Left ventricle myocardium inferior (tissue), 1 donor: ENCODE measurements at regions not wholly inside any gene's neighbourhood (a gene's known extent, or its start where the extent isn't known, plus 50 kb on each side); places are given as distances from the start of the nearest gene placed in this dataset.

ENCODE experiments used
- DNase-seq: peaks from one replicate; pipeline ENCODE4 v3.0.0-alpha.2; 2020
- H3K27ac ChIP-seq: fragments of 200-600 bp; replicated peaks from 2 replicates; pipeline ENCODE4 v1.8.0; 2021
- H3K27me3 ChIP-seq: fragments of 200-600 bp; 2 replicates; pipeline ENCODE4 v1.8.0; 2021; ENCODE audit warnings: low read depth
- H3K36me3 ChIP-seq: fragments of 200-600 bp; 2 replicates; pipeline ENCODE4 v1.8.0; 2021
- H3K4me1 ChIP-seq: fragments of 200-600 bp; 2 replicates; pipeline ENCODE4 v1.8.0; 2021
- H3K4me3 ChIP-seq: fragments of 200-600 bp; 2 replicates; pipeline ENCODE4 v1.8.0; 2021; ENCODE audit warnings: mild to moderate bottlenecking, moderate library complexity
- H3K9me3 ChIP-seq: fragments of 200-600 bp; replicated peaks from 2 replicates; pipeline ENCODE4 v1.8.0; 2021
- CTCF ChIP-seq: fragments of 200-600 bp; IDR thresholded peaks from 2 replicates; pipeline ENCODE4 v1.8.0; 2021; ENCODE audit warnings: antibody characterized with exemption, mild to moderate bottlenecking, borderline replicate concordance
- intact Hi-C: fragments of 100-400 bp; cut with micrococcal nuclease; formaldehyde crosslinking; loops from one replicate; pipeline ENCODE4 v1.11.0; 2022
- donor health status: DM: no; HTN: yes; CAD: no; lungs with severe emphysema.

- intact Hi-C loops = no loop called here
- no peak for TF ChIP-seq CTCF
Measured at GRCh38 chr4:54806351-54806750, 148.6 kb downstream of the KIT start.

GRCh38 chr4:54802336-54802735 lies 144.6 kb downstream of the KIT start:
- H3K36me3 ChIP-seq = no peaks in the 10 kb centered on the region
- no peaks in the 10 kb centered on the region for H3K27me3 ChIP-seq
- H3K4me1 ChIP-seq = peaks cover 10% of the 10 kb centered on the region
- peaks cover 10% of the 10 kb centered on the region for H3K9me3 ChIP-seq
- H3K27ac ChIP-seq = no peak overlapping the region
- intact Hi-C loops = no loop called here
- TF ChIP-seq CTCF = no peak
- H3K4me3 ChIP-seq = no peak overlapping the region
- no peak for DNase-seq

More at GRCh38 chr4:54806351-54806750, 148.6 kb downstream of the KIT start:
- Histone ChIP-seq H3K9me3 (peaks cover 12% of the 10 kb centered on the region), H3K4me1 (peaks cover 5% of the 10 kb centered on the region), H3K36me3 (no peaks in the 10 kb centered on the region), H3K27ac (no peak overlapping the region), H3K4me3 (no peak overlapping the region), H3K27me3 (no peaks in the 10 kb centered on the region)
- DNase-seq = no peak

GRCh38 chr4:54800831-54801530 lies 143.2 kb downstream of the KIT start:
- DNase-seq = no peak
- no peak for TF ChIP-seq CTCF
- no peaks in the 10 kb centered on the region for H3K27me3 ChIP-seq
- intact Hi-C loops = no loop called here
- H3K4me1 ChIP-seq = peaks cover 10% of the 10 kb centered on the region
- no peak overlapping the region for H3K4me3 ChIP-seq
- H3K27ac ChIP-seq = peak overlapping the region; percentile 50
- H3K9me3 ChIP-seq = peaks cover 3% of the 10 kb centered on the region
- H3K36me3 ChIP-seq = no peaks in the 10 kb centered on the region

GRCh38 chr4:54794579-54794978 lies 136.8 kb downstream of the KIT start:
- Histone ChIP-seq H3K27ac (no peak overlapping the region), H3K36me3 (no peaks in the 10 kb centered on the region), H3K4me3 (no peak overlapping the region), H3K27me3 (no peaks in the 10 kb centered on the region), H3K4me1 (no peaks in the 10 kb centered on the region), H3K9me3 (peaks cover 3% of the 10 kb centered on the region)
- intact Hi-C loops = no loop called here
- no peak for TF ChIP-seq CTCF
- DNase-seq = no peak

GRCh38 chr4:54793856-54794422 lies 136.2 kb downstream of the KIT start:
- Histone ChIP-seq H3K4me3 (no peak overlapping the region), H3K36me3 (no peaks in the 10 kb centered on the region), H3K27me3 (no peaks in the 10 kb centered on the region), H3K27ac (no peak overlapping the region), H3K4me1 (no peaks in the 10 kb centered on the region), H3K9me3 (peaks cover 3% of the 10 kb centered on the region)
- no peak for DNase-seq
- intact Hi-C loops = no loop called here
- no peak for TF ChIP-seq CTCF
